HepG2 (cell line): ENCODE measurements at regions not wholly inside any gene's neighbourhood (a gene's known extent, or its start where the extent isn't known, plus 50 kb on each side); places are given as distances from the start of the nearest gene placed in this dataset.

Experiments used
- BATF2 ChIP-seq: sonication (generic); formaldehyde crosslinking; IDR thresholded peaks from 2 replicates; pipeline ENCODE4 v1.8.0; 2022; ENCODE audit warnings: mild to moderate bottlenecking, missing genetic modification reagents, moderate library complexity
- BCLAF1 ChIP-seq: fragments of 450-650 bp; IDR thresholded peaks from 2 replicates; pipeline ENCODE4 v1.6.1; 2017; ENCODE audit warnings: mild to moderate bottlenecking
- CCAR2 ChIP-seq: fragments of 200-400 bp; formaldehyde crosslinking; optimal IDR thresholded peaks from 2 replicates; pipeline ENCODE3; 2018; ENCODE audit warnings: low read depth, mild to moderate bottlenecking, low read length, moderate library complexity
- CEBPZ ChIP-seq: IDR thresholded peaks from 2 replicates; pipeline ENCODE4 v1.6.1; 2012; ENCODE audit warnings: low read length, improper control_type of control experiment
- MTF1 ChIP-seq: sonication (generic); formaldehyde crosslinking; IDR thresholded peaks from 2 replicates; pipeline ENCODE4 v1.5.0; 2020; ENCODE audit warnings: missing genetic modification reagents
- ZNF136 ChIP-seq: sonication (generic); formaldehyde crosslinking; IDR thresholded peaks from 2 replicates; pipeline ENCODE4 v1.8.1; 2022; ENCODE audit warnings: low read depth, mild to moderate bottlenecking, moderate library complexity, missing genetic modification reagents
- ZNF589 ChIP-seq: sonication (generic); formaldehyde crosslinking; conservative IDR thresholded peaks from 2 replicates; pipeline ENCODE4 v1.8.0; 2022; ENCODE audit warnings: mild to moderate bottlenecking, moderate library complexity, missing genetic modification reagents
- ZNF713 ChIP-seq: sonication (generic); formaldehyde crosslinking; IDR thresholded peaks from 2 replicates; pipeline ENCODE4 v1.4.0; 2020; ENCODE audit warnings: mild to moderate bottlenecking, missing genetic modification reagents
- ZNF839 ChIP-seq: sonication (generic); formaldehyde crosslinking; IDR thresholded peaks from 2 replicates; pipeline ENCODE4 v1.4.0; 2020; ENCODE audit warnings: missing genetic modification reagents, mild to moderate bottlenecking, borderline replicate concordance

- TF ChIP-seq CEBPZ (no peak), ZNF136 (CRISPR knock-in tag) (no peak), BCLAF1 (no peak), ZNF713 (CRISPR knock-in tag) (no peak), MTF1 (CRISPR knock-in tag) (no peak), CCAR2 (no peak), ZNF589 (CRISPR knock-in tag) (no peak), BATF2 (no peak), ZNF839 (no peak)
These were observed 201.4 kb upstream of the CBLB start (continued) for GRCh38 chr3:106070187-106070586.
